RPMI7951 (cell line): ENCODE measurements at regions not wholly inside any gene's neighbourhood (a gene's known extent, or its start where the extent isn't known, plus 50 kb on each side); places are given as distances from the start of the nearest gene placed in this dataset.
"Not testable (repeated sequence)": the region's sequence is repeated elsewhere in the genome, so short reads cannot be mapped to it uniquely, and the experiment has no call there.

Experiments
- DNase-seq: peaks from one replicate; pipeline ENCODE4 v3.0.0-alpha.2; 2012; ENCODE audit warnings: low read depth

DNA sequence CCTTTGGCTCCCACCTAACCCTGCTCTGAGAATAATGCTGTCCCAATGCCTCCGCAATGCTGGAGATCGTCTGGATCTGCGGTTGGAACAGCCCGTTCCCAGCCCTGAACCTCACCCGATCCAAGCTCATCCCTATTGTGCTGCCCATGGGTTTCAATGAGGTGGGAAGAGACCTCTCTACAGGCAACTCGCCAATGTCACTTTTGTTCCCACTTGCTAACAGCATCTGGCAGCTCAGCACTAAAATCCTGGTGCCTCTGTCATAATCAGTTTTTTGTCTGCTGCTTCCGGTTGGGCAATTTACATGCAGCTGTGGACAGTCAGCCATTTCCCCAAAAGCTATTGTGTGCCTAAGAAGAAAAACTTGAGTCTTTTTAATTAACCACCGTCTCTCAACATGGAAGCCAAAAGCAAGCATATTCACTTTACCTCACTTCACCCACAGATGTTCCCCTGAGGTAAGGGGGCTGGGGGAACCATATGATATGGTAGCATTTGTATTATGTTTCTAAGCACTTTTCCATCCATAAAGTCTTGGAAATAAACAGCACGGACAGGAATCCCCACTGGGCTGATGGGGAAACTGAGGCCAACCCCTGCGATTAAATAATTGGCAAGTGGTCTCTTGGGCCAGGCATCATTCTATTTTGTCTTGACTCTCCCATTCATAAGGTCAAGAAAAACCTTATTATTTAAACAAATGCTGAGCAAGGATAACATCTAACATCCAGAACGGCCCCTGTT, 159.2 kb upstream of the CDH5 start:
- DNase-seq = no peak

DNA sequence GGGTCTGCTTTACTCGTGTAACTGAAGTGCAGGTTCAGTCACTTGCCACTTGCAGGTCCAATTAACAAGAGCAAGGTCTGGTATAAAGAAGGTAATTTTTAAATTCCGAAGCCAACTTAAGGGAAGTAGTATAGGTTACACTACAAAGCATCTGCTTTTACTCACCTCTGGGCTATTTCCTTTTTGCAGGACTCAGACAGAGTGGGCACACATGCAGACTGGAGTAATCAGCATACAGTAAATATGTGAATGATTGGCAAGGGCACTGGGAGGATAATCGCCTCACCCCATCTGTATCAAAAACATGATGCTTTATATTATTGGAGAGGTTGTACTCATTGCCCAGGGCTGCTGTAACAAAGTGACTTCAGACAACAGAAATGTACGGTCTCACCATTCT, 160.1 kb upstream of the CDH5 start:
- DNase-seq = no peak

DNA sequence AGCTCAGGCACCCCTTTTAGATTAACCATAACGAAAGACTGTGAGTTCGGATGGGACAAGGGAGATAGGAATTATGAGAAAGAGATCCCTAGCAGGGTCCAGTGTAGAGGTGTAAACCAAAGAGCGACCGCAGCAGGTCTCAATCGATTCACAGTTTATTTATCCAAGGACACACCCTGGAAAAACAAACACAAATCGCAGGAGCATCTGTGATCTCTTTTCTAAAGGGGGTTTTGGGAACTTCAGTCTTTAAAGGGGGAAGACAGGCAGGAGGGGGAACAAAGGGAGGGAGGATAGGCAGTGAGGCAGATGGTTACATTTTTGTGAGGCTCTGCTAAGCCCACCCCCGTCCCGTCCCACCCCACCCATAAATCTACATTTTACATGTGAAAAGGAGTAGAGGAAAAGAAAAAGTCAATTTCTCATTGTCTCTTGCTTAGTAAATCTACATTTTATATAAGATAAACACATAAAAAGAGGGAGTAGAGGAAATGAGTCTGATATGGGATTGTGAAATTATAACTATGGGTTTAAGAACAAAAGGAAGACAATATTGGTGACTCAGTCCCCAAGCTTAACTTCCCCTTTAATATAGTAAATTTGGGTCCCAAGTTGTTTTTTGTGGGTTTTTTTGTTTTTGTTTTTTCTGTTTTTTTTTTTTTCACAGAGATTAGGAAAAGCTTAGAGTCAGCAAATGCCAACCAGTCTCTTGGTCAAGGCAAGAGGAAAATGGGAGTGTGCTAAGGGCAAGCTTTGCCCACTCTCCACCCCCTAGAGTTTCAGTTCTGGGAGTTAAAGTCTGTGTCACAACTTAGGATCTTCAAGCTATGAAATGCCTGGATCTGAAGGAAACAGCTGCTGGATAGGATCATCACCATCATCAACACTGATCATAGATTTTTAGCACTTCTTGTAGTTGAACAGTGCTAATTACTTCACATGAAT, 160.9 kb upstream of the CDH5 start:
- DNase-seq = no peak

DNA sequence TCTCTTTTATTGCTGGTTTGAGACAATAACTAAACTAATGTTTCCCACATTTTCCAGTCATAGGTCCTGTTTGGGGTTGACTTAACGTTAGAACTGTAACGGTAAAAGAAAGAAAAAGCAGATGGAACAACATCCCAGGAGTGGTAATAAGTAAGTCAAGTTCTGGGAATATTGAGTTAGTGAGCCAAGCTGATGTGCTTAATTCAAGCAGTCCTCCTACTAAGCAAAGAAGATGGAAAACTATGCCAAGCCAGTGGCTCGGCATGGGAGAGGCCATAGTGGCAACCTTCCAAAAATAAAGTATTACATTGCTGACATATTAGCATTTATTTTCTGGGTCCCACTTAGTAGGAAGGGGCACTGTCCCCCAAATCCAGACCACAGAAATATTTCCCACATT, 161.7 kb upstream of the CDH5 start:
- DNase-seq = peak; percentile 51

DNA sequence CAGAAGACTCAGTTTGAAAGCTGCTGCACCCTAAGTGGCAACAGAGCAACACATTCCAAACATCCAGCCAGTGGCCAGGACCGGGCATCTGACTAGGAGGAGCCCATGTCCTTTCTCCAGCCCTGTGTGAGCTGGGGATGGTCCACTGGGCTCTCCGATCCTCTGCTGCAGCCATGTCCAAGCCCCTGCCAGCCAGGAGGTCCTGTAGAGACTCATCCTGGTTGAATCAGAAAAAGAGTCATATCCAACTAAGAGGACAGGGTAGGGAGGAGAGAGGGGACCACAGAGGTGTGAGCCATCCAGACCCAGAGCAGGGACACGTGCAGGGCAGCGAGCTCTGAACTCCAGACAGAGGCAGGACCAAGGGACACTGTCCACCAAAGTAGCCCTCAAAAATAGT, 163.0 kb upstream of the CDH5 start:
- DNase-seq = no peak

DNA sequence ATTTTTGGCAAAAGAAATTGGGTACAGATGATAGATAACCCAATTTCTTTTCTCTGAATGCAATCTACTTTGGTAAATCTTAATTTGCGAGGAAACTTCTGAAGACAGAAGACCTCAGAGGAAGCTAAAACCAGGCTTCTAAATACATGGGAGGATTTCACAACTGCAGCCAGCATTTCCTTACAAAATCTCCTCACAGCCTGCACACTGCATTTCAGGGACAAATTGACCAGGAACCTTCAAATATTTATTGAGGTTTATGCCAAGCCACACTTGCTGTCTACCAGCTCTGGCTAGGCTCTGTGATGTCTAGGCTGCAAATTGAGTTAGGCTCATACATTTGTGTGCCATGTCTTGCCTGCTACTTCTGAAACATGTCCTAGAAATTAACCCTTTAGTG, 167.3 kb upstream of the CDH5 start:
- no peak for DNase-seq

DNA sequence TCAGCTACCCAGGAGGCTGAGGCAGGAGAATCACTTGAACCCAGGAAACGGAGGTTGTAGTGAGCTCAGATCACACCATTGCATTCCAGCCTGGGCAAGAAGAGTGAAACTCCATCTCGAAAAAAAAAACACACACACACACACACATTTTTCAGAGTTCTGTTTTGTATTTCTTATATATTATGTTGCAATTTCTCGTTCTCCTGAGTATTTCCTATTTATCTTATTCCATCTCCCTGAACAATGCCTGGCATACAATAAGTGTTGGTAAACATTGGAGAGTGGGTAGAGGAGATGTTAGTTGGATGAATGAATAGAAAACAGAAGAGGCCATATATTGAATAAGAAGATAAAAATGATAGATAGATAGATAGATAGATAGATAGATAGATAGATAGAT, 167.8 kb upstream of the CDH5 start:
- DNase-seq = no peak

DNA sequence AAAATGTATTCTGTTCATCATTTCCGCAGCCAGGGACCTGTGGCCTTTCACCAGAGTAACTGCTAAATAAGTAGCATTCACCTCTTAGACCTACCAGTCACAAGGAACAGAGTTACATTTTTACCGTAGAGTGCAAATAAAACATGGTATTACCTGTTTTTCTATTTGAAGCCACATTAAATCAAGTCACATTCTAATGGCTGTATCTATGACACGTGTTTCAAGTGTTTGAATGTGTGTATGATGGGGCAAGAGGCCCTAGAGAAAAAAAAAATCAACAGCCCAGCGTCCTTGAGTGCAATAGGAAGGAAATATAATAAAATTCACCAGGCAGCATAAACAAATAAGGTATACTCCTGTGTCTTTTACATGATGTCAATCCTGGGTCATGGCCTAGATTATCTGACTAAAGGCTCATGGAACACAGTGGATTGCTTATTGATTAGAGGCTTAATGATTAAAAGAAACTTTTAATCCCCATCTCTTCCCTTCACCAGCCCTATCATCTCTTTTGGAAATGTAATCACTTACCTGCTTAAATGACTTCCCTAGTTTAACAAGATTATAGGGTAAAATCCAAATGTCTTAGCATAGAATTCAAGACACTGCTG, 168.7 kb upstream of the CDH5 start:
- no peak for DNase-seq

DNA sequence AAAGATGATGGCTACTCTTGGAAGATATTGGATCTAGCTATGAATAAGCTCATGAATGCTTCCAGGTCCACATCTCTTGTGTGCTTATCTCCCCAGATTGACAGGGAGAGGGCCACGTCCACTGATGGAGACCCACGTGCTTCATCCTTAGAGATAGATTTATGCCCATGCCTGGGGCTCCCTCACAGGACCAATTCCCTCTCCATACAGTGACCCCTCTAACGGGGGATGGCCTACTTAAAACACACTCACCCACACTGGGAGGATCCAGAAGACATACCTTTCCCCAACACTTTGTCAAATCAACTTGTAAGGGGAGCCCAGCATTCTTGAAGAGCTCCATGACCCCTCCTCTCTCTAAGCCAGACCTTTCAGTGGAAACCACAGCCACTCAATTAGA, 169.7 kb upstream of the CDH5 start:
- DNase-seq = no peak

DNA sequence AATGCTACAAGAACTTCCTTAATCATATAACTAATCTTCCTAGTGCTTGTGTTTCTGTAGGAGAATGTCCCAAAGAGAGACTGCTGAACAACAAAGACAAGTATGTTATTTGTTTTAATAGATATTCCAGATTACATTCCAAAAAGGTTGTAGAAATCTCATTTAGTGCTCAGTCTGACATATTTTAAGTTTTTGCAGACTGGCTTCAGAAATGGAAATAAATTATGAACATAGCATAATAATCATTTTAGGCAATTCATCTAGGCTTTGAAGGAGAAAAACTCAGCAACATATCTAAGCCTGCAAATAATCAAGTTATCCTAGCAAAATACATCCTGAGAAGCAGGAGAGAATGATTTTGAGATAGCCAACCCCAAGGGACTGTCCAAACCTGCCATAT, 171.6 kb upstream of the CDH5 start:
- DNase-seq = no peak

DNA sequence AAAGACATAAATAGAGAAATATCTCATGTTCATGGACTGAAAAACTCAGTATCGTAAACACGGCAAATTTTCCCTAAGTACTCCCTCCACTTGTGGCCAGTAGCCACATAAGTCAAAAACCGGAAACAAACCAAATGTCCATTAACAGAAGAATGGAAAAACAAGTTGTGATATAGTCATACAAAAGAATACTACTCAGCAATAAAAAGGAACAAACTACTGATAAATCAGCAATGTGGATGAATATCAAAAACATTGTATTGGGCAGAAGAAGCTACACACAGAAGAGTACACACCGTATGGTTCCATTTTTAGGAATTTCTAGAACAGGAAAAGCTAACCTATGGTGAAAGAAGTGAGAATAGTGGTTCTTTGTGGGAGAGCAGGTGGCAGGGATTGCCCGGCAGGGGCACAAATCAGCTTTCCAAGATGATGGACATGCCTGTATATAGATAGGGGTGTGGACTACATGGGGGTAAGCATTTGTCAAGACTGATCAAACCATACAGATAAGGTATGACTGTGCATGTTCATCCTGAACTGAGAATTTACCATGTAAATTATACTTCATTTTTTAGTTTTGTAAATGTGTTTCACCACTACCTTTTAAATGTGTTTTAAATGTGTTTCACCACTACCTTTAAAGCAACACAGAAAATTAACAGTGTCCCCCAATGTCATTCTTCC, 172.8 kb upstream of the CDH5 start:
- no peak for DNase-seq

DNA sequence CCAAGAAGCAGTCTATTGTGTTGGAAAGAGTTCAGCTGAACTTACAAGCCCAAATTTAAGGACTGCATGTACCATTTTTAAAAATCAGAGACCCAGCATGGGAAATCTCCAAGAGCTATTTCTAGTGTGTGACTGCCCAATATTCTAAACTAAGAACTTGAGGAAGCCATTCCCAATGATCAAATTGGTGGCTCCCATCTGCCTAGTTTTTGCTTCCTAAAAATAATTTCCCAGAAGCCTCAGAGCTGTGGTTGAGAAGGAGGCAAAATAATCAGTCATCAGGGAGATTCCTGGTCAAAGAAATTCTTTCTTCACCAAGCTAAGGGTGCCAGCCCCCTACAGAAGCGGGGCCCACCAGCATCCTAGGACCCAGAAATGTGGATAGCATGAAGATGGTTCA, 176.1 kb upstream of the CDH5 start:
- DNase-seq = no peak

DNA sequence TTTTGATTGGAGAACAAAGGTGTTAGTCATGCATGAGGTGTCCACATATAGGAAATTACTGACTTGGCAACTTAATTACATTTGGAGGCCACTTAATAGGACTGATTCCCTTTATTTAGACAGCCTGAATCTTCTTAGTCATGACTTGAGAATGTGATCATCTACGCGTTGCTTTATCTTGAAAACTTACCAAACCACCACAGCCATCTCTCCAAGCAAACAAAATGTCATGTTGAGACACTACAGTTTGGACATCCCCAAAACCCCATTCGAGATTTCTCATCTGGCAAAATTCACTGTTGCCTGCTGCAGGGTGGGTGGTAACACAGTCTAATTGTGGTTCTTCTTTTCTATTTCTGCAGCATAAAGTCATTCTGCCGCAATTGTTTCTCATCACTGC, 176.5 kb upstream of the CDH5 start:
- peak; percentile 85 for DNase-seq

DNA sequence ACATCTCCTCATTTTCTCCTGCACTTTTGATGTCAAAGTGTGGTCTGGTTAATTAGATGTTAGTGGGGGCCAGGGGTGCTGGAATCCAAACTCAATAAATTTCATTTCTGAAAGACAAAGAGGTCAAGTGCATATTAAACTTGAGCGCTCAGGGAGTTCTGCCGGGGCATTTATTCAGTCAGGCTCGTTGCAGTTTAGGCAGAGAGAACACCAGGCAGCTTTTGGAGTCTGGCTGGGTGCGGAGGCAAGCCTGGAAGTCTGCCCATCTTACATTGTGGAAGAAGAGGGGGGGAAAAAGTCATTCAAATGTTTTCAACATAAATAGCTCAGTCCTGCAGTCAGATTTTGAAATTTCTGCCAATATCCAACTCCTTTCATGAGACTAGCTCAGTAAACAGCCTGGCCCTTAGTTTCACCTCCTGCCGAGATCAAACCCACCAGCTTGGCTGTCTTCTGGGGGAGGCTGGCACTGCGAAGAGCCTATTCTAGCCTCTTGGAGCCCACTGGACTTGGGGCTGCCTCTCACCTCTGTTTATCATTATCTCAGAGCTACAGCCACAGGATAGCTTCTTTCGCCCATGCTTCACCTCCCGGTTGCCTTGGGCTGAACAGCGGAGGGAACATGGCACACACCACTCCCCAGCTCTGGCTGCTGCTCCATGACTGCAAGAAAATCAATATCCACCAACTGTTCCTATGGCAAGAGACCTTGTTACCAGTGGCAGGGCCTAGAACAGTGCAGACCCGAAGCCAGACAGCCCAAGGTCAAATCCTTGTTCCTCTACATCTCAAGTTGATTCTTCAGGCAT, 177.4 kb upstream of the CDH5 start:
- DNase-seq = no peak

DNA sequence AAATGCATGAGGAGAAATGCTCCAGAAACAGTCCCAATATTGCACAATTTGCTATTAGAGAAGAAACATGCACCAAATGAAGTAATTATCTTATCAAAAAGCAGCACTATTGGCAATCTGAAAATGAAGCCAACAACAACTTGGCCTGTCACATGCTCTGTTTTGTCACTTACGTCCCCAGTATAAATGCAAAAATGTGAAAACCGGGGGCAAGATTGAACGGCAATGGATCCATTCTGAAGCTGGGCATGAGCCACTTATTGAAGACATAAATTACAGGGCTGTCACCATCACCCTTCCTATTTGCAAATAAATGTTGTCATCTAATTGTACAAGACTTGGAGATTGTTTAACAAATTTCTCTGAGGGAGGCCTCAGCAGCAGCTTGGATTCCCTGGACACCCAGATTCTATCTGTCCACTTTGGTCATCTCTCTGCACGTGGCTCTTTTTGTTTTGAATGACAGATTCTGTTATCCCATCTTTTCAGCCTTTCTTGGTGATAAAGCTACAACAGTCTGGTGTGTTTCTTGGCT, 180.2 kb upstream of the CDH5 start:
- DNase-seq = no peak

DNA sequence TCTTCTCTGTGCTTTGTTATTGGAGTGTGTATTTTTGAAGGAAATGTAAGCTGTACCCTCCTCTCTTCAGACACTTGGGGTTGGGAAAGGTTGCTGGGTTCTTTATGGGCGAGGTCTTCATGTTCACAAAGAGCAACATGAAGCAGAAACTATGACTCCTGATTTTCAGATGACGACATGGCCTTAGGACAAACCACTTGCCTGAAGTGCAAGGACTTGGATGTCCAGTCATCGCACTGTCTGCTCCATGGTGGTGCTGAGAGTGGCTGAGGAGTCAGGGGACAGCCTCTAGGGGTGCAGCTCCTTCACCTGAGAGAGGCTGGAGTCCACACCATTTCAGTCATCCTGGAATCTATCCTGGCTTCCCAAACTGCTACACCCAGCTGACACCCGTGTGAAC, 183.9 kb upstream of the CDH5 start:
- no peak for DNase-seq

DNA sequence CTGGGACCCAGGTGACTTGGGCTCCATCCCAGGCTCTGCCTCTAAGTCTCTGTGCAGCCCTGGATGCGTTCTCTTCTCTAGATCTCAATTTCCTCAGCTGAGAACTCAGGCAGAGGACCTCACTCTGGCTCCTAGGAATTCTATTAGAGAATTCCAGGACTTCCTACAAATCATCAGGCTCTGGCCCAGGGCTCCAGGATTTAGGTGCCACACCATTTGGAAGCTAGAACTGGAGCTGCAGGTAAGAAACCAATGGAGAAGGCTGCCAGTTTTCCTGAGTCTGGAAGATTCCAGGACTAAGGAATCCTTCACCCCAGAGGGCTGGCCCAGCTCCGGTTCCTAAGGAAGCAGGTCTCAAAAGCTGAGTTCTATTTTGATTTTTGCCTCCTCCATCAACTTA, 189.8 kb upstream of the CDH5 start:
- DNase-seq = no peak

DNA sequence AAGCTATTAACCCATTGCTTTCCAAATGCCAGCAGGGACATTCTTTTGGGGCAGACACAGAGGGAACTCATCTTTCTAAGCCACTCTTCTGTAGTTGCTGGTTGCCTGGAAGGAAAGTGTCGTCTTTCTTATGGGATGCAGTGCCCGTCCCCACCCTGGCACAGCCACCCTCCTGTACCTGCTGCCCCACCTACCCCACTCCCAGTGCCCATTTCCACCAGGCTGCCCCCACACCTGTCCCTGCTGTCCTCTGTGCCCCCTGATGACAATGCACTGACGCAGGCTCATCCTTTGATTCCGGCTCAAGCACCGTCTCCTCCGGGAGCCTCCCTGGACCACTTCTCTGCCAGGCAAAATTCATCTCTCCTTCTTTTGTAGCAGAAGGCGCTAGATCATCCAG, 190.4 kb upstream of the CDH5 start:
- DNase-seq = no peak

DNA sequence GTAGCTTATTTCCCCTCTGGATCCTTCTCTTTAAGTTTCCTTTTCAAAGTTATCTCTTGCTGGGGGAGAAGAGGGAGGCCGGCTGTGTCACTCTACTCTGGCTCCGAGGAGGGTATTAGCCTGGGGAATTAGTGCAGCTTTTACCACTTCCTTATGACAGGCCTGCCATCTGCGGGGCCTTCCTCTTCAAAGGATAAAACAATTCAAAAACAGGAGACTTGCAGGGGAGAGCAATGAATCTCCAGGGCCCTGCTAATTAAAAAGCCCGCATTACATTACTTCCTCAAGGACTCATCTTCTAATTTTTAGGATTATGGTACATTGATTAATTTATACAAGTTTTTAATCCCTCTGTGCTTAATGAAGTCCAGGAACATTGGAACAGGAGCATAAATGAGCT, 190.9 kb upstream of the CDH5 start:
- DNase-seq = no peak

DNA sequence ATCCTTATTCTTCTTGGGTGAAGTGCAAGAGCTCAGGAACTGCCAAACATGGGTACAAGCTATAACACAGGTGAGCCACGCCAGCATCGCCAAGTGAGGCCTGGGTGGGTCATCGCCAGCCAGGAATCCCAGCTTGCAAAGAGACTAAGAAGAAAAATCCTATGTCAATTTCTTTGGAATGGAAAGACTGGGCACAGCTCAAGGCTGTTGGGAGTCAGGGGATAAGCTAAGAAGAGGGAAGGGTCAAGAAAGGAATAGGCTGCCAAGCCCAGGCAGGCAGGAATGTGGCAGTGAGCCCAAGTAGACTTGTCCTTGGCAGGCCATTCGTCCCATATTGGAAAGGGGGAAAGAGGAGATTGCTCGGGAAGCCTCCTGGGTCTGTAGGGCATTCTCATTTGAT, 191.4 kb upstream of the CDH5 start:
- DNase-seq = no peak

DNA sequence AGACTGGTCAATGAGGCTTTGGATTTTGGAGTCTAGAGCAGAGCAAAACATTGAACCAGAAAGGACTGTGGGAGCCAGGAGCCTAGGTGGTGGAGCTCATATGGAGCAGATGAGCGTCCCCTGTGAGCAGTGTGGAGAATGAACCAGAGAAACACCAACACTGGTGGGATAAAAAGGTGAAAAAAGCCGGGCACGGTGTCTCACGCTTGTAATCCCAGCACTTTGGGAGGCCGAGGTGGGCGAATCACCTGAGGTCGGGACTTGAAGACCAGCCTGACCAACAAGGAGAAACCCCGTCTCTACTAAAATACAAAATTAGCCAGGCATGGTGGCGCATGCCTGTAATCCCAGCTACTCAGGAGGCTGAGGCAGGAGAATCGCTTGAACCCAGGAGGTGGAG, 192.7 kb upstream of the CDH5 start:
- DNase-seq = not testable (repeated sequence)
